ENCODE measurements at regions not wholly inside any gene's neighbourhood (a gene's known extent, or its start where the extent isn't known, plus 50 kb on each side); places are given as distances from the start of the nearest gene placed in this dataset.
A peak's percentile ranks its signal among the peaks of the same experiment; 100 is the strongest.

GRCh38 chr3:107992976-107993684 lies 97.7 kb downstream of the CD47 start:
- no peak for DNase-seq (ENCODE audit: low spot score)

- no peak for DNase-seq (ENCODE audit: low spot score)
Observed at GRCh38 chr3:107990926-107991325, 99.9 kb downstream of the CD47 start.

- no peak for DNase-seq (ENCODE audit: low spot score)
Observed at GRCh38 chr3:107990433-107990832, 100.4 kb downstream of the CD47 start.

GRCh38 chr3:107989661-107990060 lies 101.2 kb downstream of the CD47 start:
- no peak for DNase-seq (ENCODE audit: low spot score)

GRCh38 chr3:107988460-107989175 lies 102.2 kb downstream of the CD47 start:
- DNase-seq (ENCODE audit: low spot score), result peak; percentile 57

- no peak for DNase-seq (ENCODE audit: low spot score)
Observed at GRCh38 chr3:107987036-107987939, 103.5 kb downstream of the CD47 start.

GRCh38 chr3:107986505-107986904 lies 104.3 kb downstream of the CD47 start:
- no peak for DNase-seq (ENCODE audit: low spot score)

- DNase-seq (ENCODE audit: low spot score), result peak; percentile 51
Observed at GRCh38 chr3:107985496-107985895, 105.3 kb downstream of the CD47 start.

GRCh38 chr3:107983247-107983646 lies 107.6 kb downstream of the CD47 start:
- no peak for DNase-seq (ENCODE audit: low spot score)

GRCh38 chr3:107982165-107982564 lies 108.7 kb downstream of the CD47 start:
- DNase-seq (ENCODE audit: low spot score), result no peak

- DNase-seq (ENCODE audit: low spot score), result no peak
Observed at GRCh38 chr3:107981471-107982111, 109.2 kb downstream of the CD47 start.

GRCh38 chr3:107979538-107979937 lies 111.3 kb downstream of the CD47 start:
- DNase-seq (ENCODE audit: low spot score), result no peak

GRCh38 chr3:107978131-107979055 lies 112.4 kb downstream of the CD47 start:
- DNase-seq (ENCODE audit: low spot score), result no peak

- no peak for DNase-seq (ENCODE audit: low spot score)
Observed at GRCh38 chr3:107977221-107978130, 113.4 kb downstream of the CD47 start.

- no peak for DNase-seq (ENCODE audit: low spot score)
Observed at GRCh38 chr3:107976202-107976800, 114.5 kb downstream of the CD47 start.

- peak; percentile 18 for DNase-seq (ENCODE audit: low spot score)
Observed at GRCh38 chr3:107975529-107976201, 115.2 kb downstream of the CD47 start.

- no peak for DNase-seq (ENCODE audit: low spot score)
Observed at GRCh38 chr3:107973961-107974360, 116.9 kb downstream of the CD47 start.

GRCh38 chr3:107973152-107973551 lies 117.7 kb downstream of the CD47 start:
- DNase-seq (ENCODE audit: low spot score), result no peak

Measured in CD4-positive, alpha-beta T cell treated with Interleukin-2 at 100 ng/mL for 4 hours (primary cell).